HEK293 (cell line): ENCODE measurements at regions not wholly inside any gene's neighbourhood (a gene's known extent, or its start where the extent isn't known, plus 50 kb on each side); places are given as distances from the start of the nearest gene placed in this dataset.
"Not testable (repeated sequence)": the region's sequence is repeated elsewhere in the genome, so short reads cannot be mapped to it uniquely, and the experiment has no call there.

ENCODE experiments used
- BCL11A ChIP-seq: fragments of 450-650 bp; formaldehyde crosslinking; IDR thresholded peaks from 2 replicates; pipeline ENCODE4 v1.5.1; 2016; ENCODE audit warnings: low read depth, missing biosample characterization, missing genetic modification characterization
- REPIN1 ChIP-seq: fragments of 450-650 bp; formaldehyde crosslinking; IDR thresholded peaks from 2 replicates; pipeline ENCODE4 v1.5.1; 2017; ENCODE audit warnings: missing biosample characterization, missing genetic modification characterization, low read depth
- ZNF138 ChIP-seq: fragments of 450-650 bp; formaldehyde crosslinking; IDR thresholded peaks from 2 replicates; pipeline ENCODE4 v1.5.1; 2016; ENCODE audit warnings: missing biosample characterization, missing genetic modification characterization, borderline replicate concordance
- ZNF19 ChIP-seq: fragments of 450-650 bp; formaldehyde crosslinking; IDR thresholded peaks from 2 replicates; pipeline ENCODE4; 2016; ENCODE audit warnings: missing biosample characterization, missing genetic modification characterization, low read depth
- ZNF341 ChIP-seq: fragments of 450-650 bp; formaldehyde crosslinking; IDR thresholded peaks from 2 replicates; pipeline ENCODE4; 2016; ENCODE audit warnings: low read depth, missing biosample characterization, missing genetic modification characterization
- ZNF654 ChIP-seq: fragments of 450-650 bp; formaldehyde crosslinking; IDR thresholded peaks from 2 replicates; pipeline ENCODE4 v1.5.1; 2016; ENCODE audit warnings: low read depth, missing biosample characterization, missing genetic modification characterization
- TF ChIP-seq, protein P1 (sequence below): fragments of 450-650 bp; formaldehyde crosslinking; IDR thresholded peaks from 2 replicates; pipeline ENCODE4 v1.5.1; 2016; ENCODE audit warnings: missing biosample characterization, missing genetic modification characterization
- TF ChIP-seq, protein P2 (sequence below): fragments of 450-650 bp; formaldehyde crosslinking; IDR thresholded peaks from 2 replicates; pipeline ENCODE4 v1.5.1; 2016; ENCODE audit warnings: missing biosample characterization, missing genetic modification characterization
- TF ChIP-seq, protein P3 (sequence below): fragments of 450-650 bp; formaldehyde crosslinking; IDR thresholded peaks from 2 replicates; pipeline ENCODE4 v1.5.1; 2016; ENCODE audit warnings: missing biosample characterization, missing genetic modification characterization
- TF ChIP-seq, protein P4 (sequence below): fragments of 450-650 bp; formaldehyde crosslinking; IDR thresholded peaks from 2 replicates; pipeline ENCODE4 v1.5.1; 2016; ENCODE audit warnings: missing biosample characterization, missing genetic modification characterization, low read depth
- TF ChIP-seq, protein P5 (sequence below): fragments of 450-650 bp; formaldehyde crosslinking; IDR thresholded peaks from 2 replicates; pipeline ENCODE4 v1.5.1; 2016; ENCODE audit warnings: missing biosample characterization, missing genetic modification characterization

DNA sequence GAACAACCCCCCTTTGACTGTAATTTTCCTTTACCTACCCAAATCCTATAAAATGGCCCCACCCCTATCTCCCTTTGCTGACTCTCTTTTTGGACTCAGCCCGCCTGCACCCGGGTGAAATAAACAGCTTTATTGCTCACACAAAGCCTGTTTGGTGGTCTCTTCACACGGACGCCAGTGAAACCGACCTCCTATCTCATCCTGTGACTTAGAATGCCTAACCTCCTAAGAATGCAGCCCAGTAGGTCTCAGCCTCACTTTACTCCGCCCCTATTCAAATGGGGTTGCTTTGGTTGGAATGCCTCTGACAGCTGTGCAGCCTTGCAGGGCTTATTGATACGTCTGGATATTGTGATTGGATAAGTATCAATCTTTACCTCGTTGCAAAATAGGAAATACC lies 243.8 kb upstream of the PROK2 start:
- not testable (repeated sequence) for TF ChIP-seq BCL11A (tag by site-specific recombination); ZNF654 (tag by site-specific recombination); ZNF138 (tag by site-specific recombination); ZNF341 (tag by site-specific recombination); REPIN1 (tag by site-specific recombination); ZNF19
- TF ChIP-seq, protein P1, sequence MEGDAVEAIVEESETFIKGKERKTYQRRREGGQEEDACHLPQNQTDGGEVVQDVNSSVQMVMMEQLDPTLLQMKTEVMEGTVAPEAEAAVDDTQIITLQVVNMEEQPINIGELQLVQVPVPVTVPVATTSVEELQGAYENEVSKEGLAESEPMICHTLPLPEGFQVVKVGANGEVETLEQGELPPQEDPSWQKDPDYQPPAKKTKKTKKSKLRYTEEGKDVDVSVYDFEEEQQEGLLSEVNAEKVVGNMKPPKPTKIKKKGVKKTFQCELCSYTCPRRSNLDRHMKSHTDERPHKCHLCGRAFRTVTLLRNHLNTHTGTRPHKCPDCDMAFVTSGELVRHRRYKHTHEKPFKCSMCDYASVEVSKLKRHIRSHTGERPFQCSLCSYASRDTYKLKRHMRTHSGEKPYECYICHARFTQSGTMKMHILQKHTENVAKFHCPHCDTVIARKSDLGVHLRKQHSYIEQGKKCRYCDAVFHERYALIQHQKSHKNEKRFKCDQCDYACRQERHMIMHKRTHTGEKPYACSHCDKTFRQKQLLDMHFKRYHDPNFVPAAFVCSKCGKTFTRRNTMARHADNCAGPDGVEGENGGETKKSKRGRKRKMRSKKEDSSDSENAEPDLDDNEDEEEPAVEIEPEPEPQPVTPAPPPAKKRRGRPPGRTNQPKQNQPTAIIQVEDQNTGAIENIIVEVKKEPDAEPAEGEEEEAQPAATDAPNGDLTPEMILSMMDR (tag by site-specific recombination) = not testable (repeated sequence)
- TF ChIP-seq, protein P2, sequence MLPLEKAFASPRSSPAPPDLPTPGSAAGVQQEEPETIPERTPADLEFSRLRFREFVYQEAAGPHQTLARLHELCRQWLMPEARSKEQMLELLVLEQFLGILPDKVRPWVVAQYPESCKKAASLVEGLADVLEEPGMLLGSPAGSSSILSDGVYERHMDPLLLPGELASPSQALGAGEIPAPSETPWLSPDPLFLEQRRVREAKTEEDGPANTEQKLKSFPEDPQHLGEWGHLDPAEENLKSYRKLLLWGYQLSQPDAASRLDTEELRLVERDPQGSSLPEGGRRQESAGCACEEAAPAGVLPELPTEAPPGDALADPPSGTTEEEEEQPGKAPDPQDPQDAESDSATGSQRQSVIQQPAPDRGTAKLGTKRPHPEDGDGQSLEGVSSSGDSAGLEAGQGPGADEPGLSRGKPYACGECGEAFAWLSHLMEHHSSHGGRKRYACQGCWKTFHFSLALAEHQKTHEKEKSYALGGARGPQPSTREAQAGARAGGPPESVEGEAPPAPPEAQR (tag by site-specific recombination) = not testable (repeated sequence)
- TF ChIP-seq, protein P3, sequence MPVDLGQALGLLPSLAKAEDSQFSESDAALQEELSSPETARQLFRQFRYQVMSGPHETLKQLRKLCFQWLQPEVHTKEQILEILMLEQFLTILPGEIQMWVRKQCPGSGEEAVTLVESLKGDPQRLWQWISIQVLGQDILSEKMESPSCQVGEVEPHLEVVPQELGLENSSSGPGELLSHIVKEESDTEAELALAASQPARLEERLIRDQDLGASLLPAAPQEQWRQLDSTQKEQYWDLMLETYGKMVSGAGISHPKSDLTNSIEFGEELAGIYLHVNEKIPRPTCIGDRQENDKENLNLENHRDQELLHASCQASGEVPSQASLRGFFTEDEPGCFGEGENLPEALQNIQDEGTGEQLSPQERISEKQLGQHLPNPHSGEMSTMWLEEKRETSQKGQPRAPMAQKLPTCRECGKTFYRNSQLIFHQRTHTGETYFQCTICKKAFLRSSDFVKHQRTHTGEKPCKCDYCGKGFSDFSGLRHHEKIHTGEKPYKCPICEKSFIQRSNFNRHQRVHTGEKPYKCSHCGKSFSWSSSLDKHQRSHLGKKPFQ = not testable (repeated sequence)
- TF ChIP-seq, protein P4, sequence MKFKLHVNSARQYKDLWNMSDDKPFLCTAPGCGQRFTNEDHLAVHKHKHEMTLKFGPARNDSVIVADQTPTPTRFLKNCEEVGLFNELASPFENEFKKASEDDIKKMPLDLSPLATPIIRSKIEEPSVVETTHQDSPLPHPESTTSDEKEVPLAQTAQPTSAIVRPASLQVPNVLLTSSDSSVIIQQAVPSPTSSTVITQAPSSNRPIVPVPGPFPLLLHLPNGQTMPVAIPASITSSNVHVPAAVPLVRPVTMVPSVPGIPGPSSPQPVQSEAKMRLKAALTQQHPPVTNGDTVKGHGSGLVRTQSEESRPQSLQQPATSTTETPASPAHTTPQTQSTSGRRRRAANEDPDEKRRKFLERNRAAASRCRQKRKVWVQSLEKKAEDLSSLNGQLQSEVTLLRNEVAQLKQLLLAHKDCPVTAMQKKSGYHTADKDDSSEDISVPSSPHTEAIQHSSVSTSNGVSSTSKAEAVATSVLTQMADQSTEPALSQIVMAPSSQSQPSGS (tag by site-specific recombination) = not testable (repeated sequence)
- TF ChIP-seq, protein P5, sequence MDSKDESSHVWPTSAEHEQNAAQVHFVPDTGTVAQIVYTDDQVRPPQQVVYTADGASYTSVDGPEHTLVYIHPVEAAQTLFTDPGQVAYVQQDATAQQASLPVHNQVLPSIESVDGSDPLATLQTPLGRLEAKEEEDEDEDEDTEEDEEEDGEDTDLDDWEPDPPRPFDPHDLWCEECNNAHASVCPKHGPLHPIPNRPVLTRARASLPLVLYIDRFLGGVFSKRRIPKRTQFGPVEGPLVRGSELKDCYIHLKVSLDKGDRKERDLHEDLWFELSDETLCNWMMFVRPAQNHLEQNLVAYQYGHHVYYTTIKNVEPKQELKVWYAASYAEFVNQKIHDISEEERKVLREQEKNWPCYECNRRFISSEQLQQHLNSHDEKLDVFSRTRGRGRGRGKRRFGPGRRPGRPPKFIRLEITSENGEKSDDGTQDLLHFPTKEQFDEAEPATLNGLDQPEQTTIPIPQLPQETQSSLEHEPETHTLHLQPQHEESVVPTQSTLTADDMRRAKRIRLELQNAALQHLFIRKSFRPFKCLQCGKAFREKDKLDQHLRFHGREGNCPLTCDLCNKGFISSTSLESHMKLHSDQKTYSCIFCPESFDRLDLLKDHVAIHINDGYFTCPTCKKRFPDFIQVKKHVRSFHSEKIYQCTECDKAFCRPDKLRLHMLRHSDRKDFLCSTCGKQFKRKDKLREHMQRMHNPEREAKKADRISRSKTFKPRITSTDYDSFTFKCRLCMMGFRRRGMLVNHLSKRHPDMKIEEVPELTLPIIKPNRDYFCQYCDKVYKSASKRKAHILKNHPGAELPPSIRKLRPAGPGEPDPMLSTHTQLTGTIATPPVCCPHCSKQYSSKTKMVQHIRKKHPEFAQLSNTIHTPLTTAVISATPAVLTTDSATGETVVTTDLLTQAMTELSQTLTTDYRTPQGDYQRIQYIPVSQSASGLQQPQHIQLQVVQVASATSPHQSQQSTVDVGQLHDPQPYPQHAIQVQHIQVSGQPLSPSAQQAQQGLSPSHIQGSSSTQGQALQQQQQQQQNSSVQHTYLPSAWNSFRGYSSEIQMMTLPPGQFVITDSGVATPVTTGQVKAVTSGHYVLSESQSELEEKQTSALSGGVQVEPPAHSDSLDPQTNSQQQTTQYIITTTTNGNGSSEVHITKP (tag by site-specific recombination) = not testable (repeated sequence)
